HCT116 (cell line): ENCODE measurements at regions not wholly inside any gene's neighbourhood (a gene's known extent, or its start where the extent isn't known, plus 50 kb on each side); places are given as distances from the start of the nearest gene placed in this dataset.

Source experiments
- ATAC-seq: fragments of 200-7000 bp; cut with Tn5 transposase; 2 replicates; pipeline ENCODE4 v1.9.1; 2020; ENCODE audit warnings: mild to moderate bottlenecking, moderate library complexity
- BruUV-seq: library from RNA; stranded (reverse); fragments of 400-500 nt; replicated peaks from 2 replicates; lab custom pipeline; 2021; lab: Mats Ljungman, UMichigan
- CTCF ChIA-PET: fragments of 300-600 bp; sonication (Branson Sonifier 250); formaldehyde crosslinking; loops from one replicate; lab custom pipeline; 2021; ENCODE audit warnings: antibody characterized with exemption; lab: Charles Lee
- POLR2A ChIA-PET: fragments of 300-600, 350-600 bp; sonication (Branson Sonifier 250); formaldehyde crosslinking; loops from one replicate; lab custom pipeline; 2021; ENCODE audit warnings: antibody characterized with exemption; lab: Charles Lee
- RAD21 ChIA-PET, 2 experiments: fragments of 300-600 bp; sonication (Branson Sonifier 250); formaldehyde crosslinking; loops; one replicate each; lab custom pipeline; 2023; ENCODE audit warnings: low total read pairs in 2 of 2; ENCODE audit not compliant: uncharacterized antibody in 2 of 2, unreplicated experiment in 2 of 2, low non-redundant PET in 1 of 2; lab: Charles Lee
- DNase-seq: peaks from one replicate; pipeline ENCODE4 v3.0.0-alpha.2; 2010; ENCODE audit warnings: low read depth, low spot score
- H2AFZ ChIP-seq: fragments of 200-600 bp; shearing (Covaris generic), sonication (generic); 2 replicates; pipeline ENCODE4 v1.6.1; 2017; ENCODE audit warnings: low read depth, mixed run types, mixed read lengths, antibody characterized with exemption, low read length; ENCODE audit not compliant: poor library complexity, severe bottlenecking
- H3K27ac ChIP-seq: 2 replicates; pipeline ENCODE4 v1.5.1; 2012; ENCODE audit warnings: low read depth, low read length
- H3K27me3 ChIP-seq: fragments of 200-600 bp; sonication (generic); 2 replicates; pipeline ENCODE4 v1.6.1; 2016; ENCODE audit warnings: mixed run types, low read length, mixed read lengths; ENCODE audit not compliant: insufficient read depth
- H3K36me3 ChIP-seq, 2 experiments: fragments of 200-500 bp in 1 of 2; fragments of 200-600 bp in 1 of 2; sonication (Bioruptor generic) in 1 of 2; sonication (generic) in 1 of 2; 2 replicates each; pipeline versions ENCODE4 v1.5.1 to v1.6.1; 2014 to 2016; ENCODE audit warnings: low read length in 2 of 2, inconsistent platforms in 1 of 2, mixed read lengths in 1 of 2, mixed run types in 1 of 2; ENCODE audit not compliant: insufficient read depth in 2 of 2, control insufficient read depth in 1 of 2
- H3K4me1 ChIP-seq, 2 experiments: fragments of 200-600 bp in 1 of 2; sonication (generic) in 1 of 2; 2 replicates each; pipeline versions ENCODE4 v1.5.1 to v1.6.1; 2012 to 2017; ENCODE audit warnings: low read length in 2 of 2, inconsistent platforms in 1 of 2, mild to moderate bottlenecking in 1 of 2, mixed read lengths in 1 of 2, mixed run types in 1 of 2, moderate library complexity in 1 of 2; ENCODE audit not compliant: insufficient read depth in 2 of 2, control insufficient read depth in 1 of 2
- H3K4me2 ChIP-seq: fragments of 200-600 bp; sonication (generic); 2 replicates; pipeline ENCODE4 v1.6.1; 2017; ENCODE audit warnings: mixed run types, low read length, mixed read lengths
- H3K4me3 ChIP-seq, 2 experiments: fragments of 200-600 bp in 1 of 2; sonication (generic) in 1 of 2; replicated peaks in 1 of 2; 2 replicates each; pipeline ENCODE4 v1.5.1; 2011 to 2016; ENCODE audit warnings: low read length in 2 of 2, control low read depth in 1 of 2, low read depth in 1 of 2, mild to moderate bottlenecking in 1 of 2, mixed read lengths in 1 of 2, mixed run types in 1 of 2
- H3K79me2 ChIP-seq: fragments of 200-600 bp; sonication (generic); 2 replicates; pipeline ENCODE4 v1.6.1; 2017; ENCODE audit warnings: mild to moderate bottlenecking, mixed run types, low read length, moderate library complexity, mixed read lengths; ENCODE audit not compliant: insufficient read depth
- H3K9ac ChIP-seq: fragments of 200-600 bp; sonication (generic); 2 replicates; pipeline ENCODE4 v1.6.1; 2016; ENCODE audit warnings: low read length, mixed read lengths
- H3K9me2 ChIP-seq: fragments of 200-600 bp; sonication (generic), shearing (Covaris generic); 2 replicates; pipeline ENCODE4 v1.6.1; 2017; ENCODE audit warnings: mixed run types, mild to moderate bottlenecking, moderate library complexity; ENCODE audit not compliant: insufficient read depth
- H3K9me3 ChIP-seq, 2 experiments: fragments of 200-500 bp in 1 of 2; fragments of 200-600 bp in 1 of 2; sonication (Bioruptor generic) in 1 of 2; sonication (generic) in 1 of 2; 2 replicates each; pipeline ENCODE4 v1.6.1; 2014 to 2017; ENCODE audit warnings: low read length in 2 of 2, mixed read lengths in 2 of 2, inconsistent platforms in 1 of 2, low read depth in 1 of 2, mild to moderate bottlenecking in 1 of 2, mixed run types in 1 of 2, moderate library complexity in 1 of 2; ENCODE audit not compliant: control insufficient read depth in 1 of 2, insufficient read depth in 1 of 2
- H4K20me1 ChIP-seq: fragments of 200-600 bp; sonication (generic), shearing (Covaris generic); 2 replicates; pipeline ENCODE4 v1.6.1; 2017; ENCODE audit warnings: mixed run types, mild to moderate bottlenecking, moderate library complexity; ENCODE audit not compliant: insufficient read depth
- CBX3 ChIP-seq: IDR thresholded peaks from 2 replicates; pipeline ENCODE4 v1.6.1; 2012; ENCODE audit warnings: low read depth
- CEBPB ChIP-seq: IDR thresholded peaks from 2 replicates; pipeline ENCODE4 v1.6.1; 2012; ENCODE audit warnings: low read depth
- EGR1 ChIP-seq: IDR thresholded peaks from 2 replicates; pipeline ENCODE4 v1.6.1; 2012; ENCODE audit warnings: low read depth
- ELF1 ChIP-seq: IDR thresholded peaks from 2 replicates; pipeline ENCODE4 v1.6.1; 2012; ENCODE audit warnings: low read depth, borderline replicate concordance
- FOSL1 ChIP-seq: IDR thresholded peaks from 2 replicates; pipeline ENCODE4 v1.6.1; 2012; ENCODE audit warnings: low read depth
- JUND ChIP-seq: IDR thresholded peaks from 2 replicates; pipeline ENCODE4 v1.6.1; 2012
- POLR2A ChIP-seq: IDR thresholded peaks from 2 replicates; pipeline ENCODE4 v1.7.0; 2011; ENCODE audit warnings: borderline replicate concordance; ENCODE audit not compliant: insufficient read depth, insufficient read length; ENCODE audit errors: extremely low read depth
- POLR2AphosphoS5 ChIP-seq: IDR thresholded peaks from 2 replicates; pipeline ENCODE4 v1.6.1; 2011; ENCODE audit warnings: mild to moderate bottlenecking, low read depth, low read length, moderate library complexity
- SP1 ChIP-seq: IDR thresholded peaks from 2 replicates; pipeline ENCODE4 v1.6.1; 2012; ENCODE audit warnings: low read depth
- SRF ChIP-seq: IDR thresholded peaks from 2 replicates; pipeline ENCODE4 v1.6.1; 2012; ENCODE audit warnings: low read depth
- TCF7L2 ChIP-seq: IDR thresholded peaks from 2 replicates; pipeline ENCODE4 v1.7.0; 2011; ENCODE audit warnings: borderline replicate concordance, inconsistent platforms; ENCODE audit not compliant: insufficient read depth, insufficient read length; ENCODE audit errors: extremely low read depth
- YY1 ChIP-seq: IDR thresholded peaks from 2 replicates; pipeline ENCODE4 v1.6.1; 2011; ENCODE audit warnings: low read length, low read depth, moderate library complexity, mild to moderate bottlenecking; ENCODE audit not compliant: insufficient replicate concordance; ENCODE audit errors: extremely low read depth
- ZBTB33 ChIP-seq: IDR thresholded peaks from 2 replicates; pipeline ENCODE4 v1.6.1; 2011; ENCODE audit warnings: mild to moderate bottlenecking, low read length, moderate library complexity; ENCODE audit not compliant: insufficient replicate concordance; ENCODE audit errors: extremely low read depth
- ZNF274 ChIP-seq: fragments of 200-500 bp; sonication (Bioruptor generic); IDR thresholded peaks from 2 replicates; pipeline ENCODE4 v1.6.1; 2014; ENCODE audit warnings: mild to moderate bottlenecking, low read depth, low read length, inconsistent platforms
- intact Hi-C: fragments of 100-400 bp; cut with micrococcal nuclease; formaldehyde crosslinking; loops from 2 replicates; pipeline ENCODE4 v1.10.0; 2022
- TF ChIP-seq, protein P1 (sequence below): IDR thresholded peaks from 2 replicates; pipeline ENCODE4 v1.6.1; 2012

DNA sequence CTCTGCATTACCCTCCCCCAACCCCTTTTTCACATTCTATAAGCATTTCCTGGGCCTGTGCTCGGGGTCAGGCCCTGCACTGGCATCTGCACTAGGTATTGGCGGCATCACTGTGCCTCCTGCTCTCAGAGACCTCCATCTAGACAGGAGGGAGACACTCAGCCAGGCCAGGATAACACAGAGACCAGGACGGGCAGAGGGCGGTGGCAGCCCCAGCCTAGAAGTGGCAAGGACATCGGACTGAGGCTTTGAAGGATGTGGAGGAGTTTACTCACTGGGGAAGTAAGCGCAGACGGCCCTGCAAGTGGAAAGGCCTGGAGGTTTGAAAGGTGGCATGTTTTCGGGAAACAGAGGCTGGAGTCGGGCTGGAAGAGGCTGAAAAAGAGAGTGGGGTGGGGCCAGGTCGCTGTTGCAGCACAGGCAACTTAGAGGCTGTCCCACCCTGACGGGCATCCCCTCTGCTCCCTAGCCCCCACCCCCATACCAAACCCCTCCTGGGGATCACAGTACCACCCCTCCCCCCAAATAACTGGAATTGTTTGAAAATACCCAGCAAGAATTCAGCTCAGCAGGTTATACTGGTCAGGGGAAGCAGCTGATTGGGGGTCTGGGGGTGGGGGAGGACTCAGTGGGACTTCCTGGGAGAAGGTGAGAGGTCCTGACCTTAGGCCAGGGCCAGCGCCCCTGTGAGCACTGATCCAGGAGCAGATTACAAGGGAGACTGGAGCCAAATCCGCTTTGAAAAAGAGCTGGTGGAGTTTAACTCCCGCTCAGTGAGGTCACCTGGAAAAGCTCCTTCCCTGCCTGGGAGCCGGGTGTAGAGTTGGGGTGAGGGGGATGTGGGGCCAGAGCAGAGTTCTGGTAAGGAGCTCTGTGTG lies 121.8 kb upstream of the WNT4 start (continued):
- no peak for TF ChIP-seq JUND

- CTCF ChIA-PET = interaction anchor here (1.4 kb wide), 1 partner anchor 10 kb away, joined by 4 read pairs; no protein-coding TSS in a partner anchor
Measured at GRCh38 chr1:22266141-22266540, 123.2 kb upstream of the WNT4 start.

GRCh38 chr1:22267413-22268175 lies 124.7 kb upstream of the WNT4 start:
- Histone ChIP-seq H3K4me3 (no peak overlapping the region), H3K9ac (no peak overlapping the region), H3K79me2 (no peaks in the 10 kb centered on the region), H3K27me3 (no peaks in the 10 kb centered on the region), H3K9me2 (no peaks in the 10 kb centered on the region), H4K20me1 (no peaks in the 10 kb centered on the region), H3K36me3 (no peaks in the 10 kb centered on the region), H3K9me3 (no peaks in the 10 kb centered on the region), H3K4me2 (no peak overlapping the region), H3K27ac (no peak overlapping the region), H3K4me1 (no peaks in the 10 kb centered on the region), H2AFZ (no peak overlapping the region)
- no peak for DNase-seq
- no TSS peak for BruUV-seq
- intact Hi-C loops = no loop called here
- CTCF ChIA-PET = no interaction called here
- POLR2A ChIA-PET = no interaction called here
- RAD21 ChIA-PET = no interaction called here
- ATAC-seq = no peak
- TF ChIP-seq CBX3 (no peak), SRF (no peak), ZBTB33 (no peak), SP1 (no peak), EGR1 (no peak), POLR2A (no peak), FOSL1 (no peak), CEBPB (no peak), TCF7L2 (no peak), JUND (no peak), ELF1 (no peak), YY1 (no peak)
- TF ChIP-seq, protein P1, sequence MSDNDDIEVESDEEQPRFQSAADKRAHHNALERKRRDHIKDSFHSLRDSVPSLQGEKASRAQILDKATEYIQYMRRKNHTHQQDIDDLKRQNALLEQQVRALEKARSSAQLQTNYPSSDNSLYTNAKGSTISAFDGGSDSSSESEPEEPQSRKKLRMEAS = no peak

More at GRCh38 chr1:22266141-22266540, 123.2 kb upstream of the WNT4 start:
- DNase-seq = no peak
- Histone ChIP-seq H3K4me1 (no peaks in the 10 kb centered on the region), H3K36me3 (no peaks in the 10 kb centered on the region), H2AFZ (no peak overlapping the region), H3K27me3 (no peaks in the 10 kb centered on the region), H4K20me1 (no peaks in the 10 kb centered on the region), H3K79me2 (no peaks in the 10 kb centered on the region), H3K27ac (no peak overlapping the region), H3K9me3 (no peaks in the 10 kb centered on the region), H3K9ac (no peak overlapping the region), H3K9me2 (no peaks in the 10 kb centered on the region), H3K4me3 (no peak overlapping the region), H3K4me2 (no peak overlapping the region)
- no peak for ATAC-seq
- TF ChIP-seq JUND = no peak
- no peak for TF ChIP-seq ZNF274
- TF ChIP-seq SP1 = no peak
- TF ChIP-seq POLR2AphosphoS5 = no peak
- no peak for TF ChIP-seq POLR2A
- TF ChIP-seq TCF7L2 = no peak
- no TSS peak for BruUV-seq
- intact Hi-C loops = no loop called here
- ChIA-PET RAD21 (no interaction called here), POLR2A (no interaction called here)
